ENCODE measurements at regions not wholly inside any gene's neighbourhood (a gene's known extent, or its start where the extent isn't known, plus 50 kb on each side); places are given as distances from the start of the nearest gene placed in this dataset.

DNA sequence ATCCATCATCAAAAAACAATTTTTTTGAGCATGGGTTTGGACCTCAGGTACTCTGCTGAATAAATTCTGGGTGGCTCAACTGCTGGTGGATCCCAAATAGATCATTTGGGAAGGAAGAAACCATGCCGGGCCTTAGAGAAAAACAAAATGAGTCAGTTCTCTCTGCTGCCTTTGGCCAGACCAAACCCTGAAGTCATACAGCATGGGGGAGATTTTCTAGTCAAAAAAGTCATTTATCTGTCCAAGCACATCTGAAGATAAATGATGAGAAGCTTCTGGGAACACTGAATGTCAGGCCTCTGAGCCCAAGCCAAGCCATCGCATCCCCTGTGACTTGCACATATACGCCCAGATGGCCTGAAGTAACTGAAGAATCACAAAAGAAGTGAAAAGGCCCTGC is 261.4 kb downstream of the DHX15 start:
- Histone ChIP-seq H4K20me1 (ENCODE audit: insufficient read depth, low read length) (no peaks in the 10 kb centered on the region), H3K9ac (ENCODE audit: insufficient read depth, low read length, poor library complexity, severe bottlenecking) (no peak overlapping the region), H3K36me3 (replicated peaks in 1 of 2; ENCODE audit: control insufficient read depth in 1 of 2, insufficient read depth in 2 of 2, low read length in 2 of 2) (no peaks in the 10 kb centered on the region), H3K4me3 (replicated peaks in 1 of 3; ENCODE audit: low read depth in 2 of 3, low read length in 3 of 3) (no peak overlapping the region), H3K27ac (ENCODE audit: low read depth in 1 of 2, low read length in 2 of 2) (no peak overlapping the region), H2AFZ (ENCODE audit: insufficient read depth, low read depth, low read length, poor library complexity, severe bottlenecking) (no peak overlapping the region), H3K9me3 (replicated peaks in 1 of 2; ENCODE audit: control insufficient read depth in 1 of 2, insufficient read depth in 1 of 2, low read length in 2 of 2) (no peaks in the 10 kb centered on the region), H3K27me3 (ENCODE audit: control insufficient read depth in 2 of 2, insufficient read depth in 2 of 2, low read length in 2 of 2) (peaks cover 3 to 5% of the 10 kb centered on the region in 2 donors), H3K4me1 (ENCODE audit: control insufficient read depth in 1 of 2, insufficient read depth in 2 of 2, low read length in 2 of 2) (no peaks in the 10 kb centered on the region), H3K4me2 (replicated peaks; ENCODE audit: extremely low read depth, low read length, poor library complexity, severe bottlenecking) (no peak overlapping the region), H3K79me2 (ENCODE audit: insufficient read depth, low read length) (no peaks in the 10 kb centered on the region)
- DNase-seq = no peak
- Mint-ChIP-seq H3K4me3 (no peak overlapping the region), H3K4me1 (no peaks in the 10 kb centered on the region), H3K27me3 (ENCODE audit: low read depth in 3 of 3) (peaks cover 2 to 11% (median 4%) of the 10 kb centered on the region in 3 donors), H3K9me3 (peaks cover 0 to 6% (median 0%) of the 10 kb centered on the region in 7 donors), H3K27ac (no peak overlapping the region), H3K36me3 (no peaks in the 10 kb centered on the region)
- intact Hi-C loops (cut with micrococcal nuclease) = no loop called here
- TF ChIP-seq, protein P1, sequence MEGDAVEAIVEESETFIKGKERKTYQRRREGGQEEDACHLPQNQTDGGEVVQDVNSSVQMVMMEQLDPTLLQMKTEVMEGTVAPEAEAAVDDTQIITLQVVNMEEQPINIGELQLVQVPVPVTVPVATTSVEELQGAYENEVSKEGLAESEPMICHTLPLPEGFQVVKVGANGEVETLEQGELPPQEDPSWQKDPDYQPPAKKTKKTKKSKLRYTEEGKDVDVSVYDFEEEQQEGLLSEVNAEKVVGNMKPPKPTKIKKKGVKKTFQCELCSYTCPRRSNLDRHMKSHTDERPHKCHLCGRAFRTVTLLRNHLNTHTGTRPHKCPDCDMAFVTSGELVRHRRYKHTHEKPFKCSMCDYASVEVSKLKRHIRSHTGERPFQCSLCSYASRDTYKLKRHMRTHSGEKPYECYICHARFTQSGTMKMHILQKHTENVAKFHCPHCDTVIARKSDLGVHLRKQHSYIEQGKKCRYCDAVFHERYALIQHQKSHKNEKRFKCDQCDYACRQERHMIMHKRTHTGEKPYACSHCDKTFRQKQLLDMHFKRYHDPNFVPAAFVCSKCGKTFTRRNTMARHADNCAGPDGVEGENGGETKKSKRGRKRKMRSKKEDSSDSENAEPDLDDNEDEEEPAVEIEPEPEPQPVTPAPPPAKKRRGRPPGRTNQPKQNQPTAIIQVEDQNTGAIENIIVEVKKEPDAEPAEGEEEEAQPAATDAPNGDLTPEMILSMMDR (IDR thresholded peaks at IDR 0.05) = no peak
- 75% methylated on average over 1 of the region's 3 CpGs for WGBS (ENCODE audit: insufficient coverage)

DNA sequence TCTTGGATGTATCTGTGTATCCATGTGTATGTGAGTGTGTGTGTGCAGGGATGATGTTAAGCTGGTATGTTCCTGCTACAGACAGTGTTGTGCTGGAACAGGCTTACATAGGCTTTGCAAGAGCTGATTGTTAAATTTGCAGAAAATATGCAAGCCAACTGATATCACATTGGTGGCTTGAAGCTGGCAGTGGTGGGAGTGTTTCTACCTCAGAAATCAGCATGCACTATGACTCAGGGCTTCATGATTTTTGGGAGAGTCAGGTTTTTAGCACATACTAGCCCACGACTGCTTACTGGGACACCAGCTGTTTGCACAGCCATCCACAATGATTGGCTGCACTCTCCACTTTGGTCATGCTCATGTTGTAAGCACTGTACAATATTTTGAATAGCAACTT is 261.8 kb downstream of the DHX15 start:
- peaks cover 0 to 11% (median 0%) of the 10 kb centered on the region in 7 donors for H3K9me3 Mint-ChIP-seq
- H3K36me3 Mint-ChIP-seq = no peaks in the 10 kb centered on the region
- intact Hi-C loops (cut with micrococcal nuclease) = no loop called here
- no peaks in the 10 kb centered on the region for H3K4me1 Mint-ChIP-seq
- H3K27ac Mint-ChIP-seq = no peak overlapping the region
- Histone ChIP-seq H4K20me1 (ENCODE audit: insufficient read depth, low read length) (no peaks in the 10 kb centered on the region), H3K4me2 (replicated peaks; ENCODE audit: extremely low read depth, low read length, poor library complexity, severe bottlenecking) (no peak overlapping the region), H3K79me2 (ENCODE audit: insufficient read depth, low read length) (no peaks in the 10 kb centered on the region), H2AFZ (ENCODE audit: insufficient read depth, low read depth, low read length, poor library complexity, severe bottlenecking) (no peak overlapping the region), H3K27ac (ENCODE audit: low read depth in 1 of 2, low read length in 2 of 2) (no peak overlapping the region), H3K36me3 (replicated peaks in 1 of 2; ENCODE audit: control insufficient read depth in 1 of 2, insufficient read depth in 2 of 2, low read length in 2 of 2) (no peaks in the 10 kb centered on the region), H3K9ac (ENCODE audit: insufficient read depth, low read length, poor library complexity, severe bottlenecking) (no peak overlapping the region), H3K4me1 (ENCODE audit: control insufficient read depth in 1 of 2, insufficient read depth in 2 of 2, low read length in 2 of 2) (no peaks in the 10 kb centered on the region), H3K27me3 (ENCODE audit: control insufficient read depth in 2 of 2, insufficient read depth in 2 of 2, low read length in 2 of 2) (peaks cover 3 to 5% of the 10 kb centered on the region in 2 donors), H3K9me3 (replicated peaks in 1 of 2; ENCODE audit: control insufficient read depth in 1 of 2, insufficient read depth in 1 of 2, low read length in 2 of 2) (no peaks in the 10 kb centered on the region), H3K4me3 (replicated peaks in 1 of 3; ENCODE audit: low read depth in 2 of 3, low read length in 3 of 3) (no peak overlapping the region)
- peaks cover 3 to 11% (median 4%) of the 10 kb centered on the region in 3 donors for H3K27me3 Mint-ChIP-seq (ENCODE audit: low read depth in 3 of 3)
- WGBS (ENCODE audit: insufficient coverage) = no CpG with 5 or more reads among the region's 1 CpG
- TF ChIP-seq, protein P1 (IDR thresholded peaks at IDR 0.05) = no peak
- no peak overlapping the region for H3K4me3 Mint-ChIP-seq
- DNase-seq = no peak

All from CD14-positive monocyte (primary cell).